ENCODE measurements at regions not wholly inside any gene's neighbourhood (a gene's known extent, or its start where the extent isn't known, plus 50 kb on each side); places are given as distances from the start of the nearest gene placed in this dataset.
"Not testable (repeated sequence)": the region's sequence is repeated elsewhere in the genome, so short reads cannot be mapped to it uniquely, and the experiment has no call there.

GRCh38 chr19:27746691-27747380, 1466.1 kb downstream of the UQCRFS1 start:
- no peak for DNase-seq

GRCh38 chr19:27745978-27746542, 1466.9 kb downstream of the UQCRFS1 start:
- DNase-seq: no peak

- DNase-seq: no peak
Measured at GRCh38 chr19:27744926-27745768, 1467.8 kb downstream of the UQCRFS1 start.

- no peak for DNase-seq
Measured at GRCh38 chr19:27742041-27742440, 1470.9 kb downstream of the UQCRFS1 start.

- DNase-seq: no peak
Measured at GRCh38 chr19:27741236-27741635, 1471.7 kb downstream of the UQCRFS1 start.

GRCh38 chr19:27740396-27740795, 1472.6 kb downstream of the UQCRFS1 start:
- no peak for DNase-seq

- no peak for DNase-seq
Measured at GRCh38 chr19:27738569-27739193, 1474.3 kb downstream of the UQCRFS1 start.

GRCh38 chr19:27736225-27736624, 1476.7 kb downstream of the UQCRFS1 start:
- DNase-seq: no peak

GRCh38 chr19:27735314-27735713, 1477.6 kb downstream of the UQCRFS1 start:
- DNase-seq: no peak

- DNase-seq: no peak
Measured at GRCh38 chr19:27734496-27735220, 1478.3 kb downstream of the UQCRFS1 start.

- DNase-seq: no peak
Measured at GRCh38 chr19:27733551-27734266, 1479.2 kb downstream of the UQCRFS1 start.

- DNase-seq: no peak
Measured at GRCh38 chr19:27729332-27729731, 1483.6 kb downstream of the UQCRFS1 start.

- DNase-seq: no peak
Measured at GRCh38 chr19:27722625-27723024, 1490.3 kb downstream of the UQCRFS1 start.

- no peak for DNase-seq
Measured at GRCh38 chr19:27720155-27720554, 1492.8 kb downstream of the UQCRFS1 start.

GRCh38 chr19:27719034-27719433, 1493.9 kb downstream of the UQCRFS1 start:
- no peak for DNase-seq

GRCh38 chr19:27718234-27718633, 1494.7 kb downstream of the UQCRFS1 start:
- DNase-seq: no peak

GRCh38 chr19:27717825-27718224, 1495.1 kb downstream of the UQCRFS1 start:
- no peak for DNase-seq

- DNase-seq: no peak
Measured at GRCh38 chr19:27716922-27717321, 1496.0 kb downstream of the UQCRFS1 start.

GRCh38 chr19:27714857-27715256, 1498.1 kb downstream of the UQCRFS1 start:
- no peak for DNase-seq

- DNase-seq: no peak
Measured at GRCh38 chr19:27709496-27709895, 1503.5 kb downstream of the UQCRFS1 start.

- DNase-seq: not testable (repeated sequence)
Measured at GRCh38 chr19:27708986-27709385, 1504.0 kb downstream of the UQCRFS1 start.

GRCh38 chr19:27707026-27707425, 1505.9 kb downstream of the UQCRFS1 start:
- DNase-seq: not testable (repeated sequence)
